HL-60 (cell line): ENCODE measurements at regions not wholly inside any gene's neighbourhood (a gene's known extent, or its start where the extent isn't known, plus 50 kb on each side); places are given as distances from the start of the nearest gene placed in this dataset.

ENCODE experiments used
- DNase-seq, 2 experiments: peaks; one replicate each; pipeline ENCODE4 v3.0.0-alpha.2; 2010 to 2020; ENCODE audit warnings: low read depth in 1 of 2, low spot score in 1 of 2
- H3K27ac ChIP-seq: fragments of 250-450 bp; sonication (Bioruptor Pico); replicated peaks from 2 replicates; pipeline ENCODE4 v1.5.1; 2020; ENCODE audit warnings: mild to moderate bottlenecking, moderate library complexity
- H3K27me3 ChIP-seq: fragments of 250-450 bp; sonication (Bioruptor Pico); 2 replicates; pipeline ENCODE4 v1.5.1; 2021; ENCODE audit warnings: mild to moderate bottlenecking, moderate library complexity; ENCODE audit not compliant: insufficient read depth, poor library complexity, severe bottlenecking
- H3K4me3 ChIP-seq: replicated peaks from 2 replicates; pipeline ENCODE4 v1.5.1; 2011; ENCODE audit warnings: mild to moderate bottlenecking, control low read depth, low read length; ENCODE audit not compliant: insufficient read depth
- CTCF ChIP-seq: IDR thresholded peaks from one replicate; pipeline ENCODE4 v1.5.1; 2011; ENCODE audit warnings: low read length, control low read depth, inconsistent platforms; ENCODE audit not compliant: insufficient read depth
- GABPA ChIP-seq: IDR thresholded peaks from 2 replicates; pipeline ENCODE4 v1.6.1; 2012; ENCODE audit warnings: low read depth
- POLR2AphosphoS5 ChIP-seq: IDR thresholded peaks from 2 replicates; pipeline ENCODE4 v1.6.1; 2012; ENCODE audit warnings: low read depth
- REST ChIP-seq: IDR thresholded peaks from 2 replicates; pipeline ENCODE4 v1.6.1; 2012; ENCODE audit warnings: low read depth; ENCODE audit not compliant: insufficient replicate concordance
- SPI1 ChIP-seq: IDR thresholded peaks from 2 replicates; pipeline ENCODE4 v1.6.1; 2012; ENCODE audit warnings: low read depth, mild to moderate bottlenecking, borderline replicate concordance

GRCh38 chr10:11683529-11684320 is 58.5 kb upstream of the ECHDC3 start:
- no peak for DNase-seq
- Histone ChIP-seq H3K27ac (no peak overlapping the region), H3K27me3 (no peaks in the 10 kb centered on the region), H3K4me3 (no peak overlapping the region)
- no peak for TF ChIP-seq POLR2AphosphoS5
- TF ChIP-seq CTCF: no peak
- TF ChIP-seq GABPA: no peak
- no peak for TF ChIP-seq REST
- TF ChIP-seq SPI1: no peak

DNA sequence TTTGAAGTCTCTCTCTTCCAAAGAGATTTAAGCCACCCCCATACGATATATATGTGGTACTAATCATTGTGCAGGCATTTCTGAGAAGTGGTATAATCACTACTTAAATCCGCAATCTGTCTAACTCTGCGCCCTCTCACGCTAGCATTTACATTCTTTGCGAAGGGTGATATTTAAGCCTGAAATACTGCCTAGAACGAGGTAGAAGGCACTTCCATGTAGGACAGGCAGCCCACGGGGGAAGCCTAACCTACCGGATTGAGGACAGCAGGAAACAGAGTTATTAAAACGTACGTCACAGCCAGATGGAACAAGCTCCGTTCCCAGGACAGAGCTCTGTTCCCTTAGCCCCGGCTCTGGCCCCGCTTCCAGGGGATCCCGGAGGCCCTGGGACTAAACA is 59.3 kb upstream of the ECHDC3 start:
- H3K4me3 ChIP-seq: no peak overlapping the region
- DNase-seq: no peak
- H3K27ac ChIP-seq: no peak overlapping the region
- no peaks in the 10 kb centered on the region for H3K27me3 ChIP-seq
- no peak for TF ChIP-seq CTCF
- TF ChIP-seq REST: no peak
- no peak for TF ChIP-seq SPI1
- TF ChIP-seq GABPA: no peak
- TF ChIP-seq POLR2AphosphoS5: no peak

DNA sequence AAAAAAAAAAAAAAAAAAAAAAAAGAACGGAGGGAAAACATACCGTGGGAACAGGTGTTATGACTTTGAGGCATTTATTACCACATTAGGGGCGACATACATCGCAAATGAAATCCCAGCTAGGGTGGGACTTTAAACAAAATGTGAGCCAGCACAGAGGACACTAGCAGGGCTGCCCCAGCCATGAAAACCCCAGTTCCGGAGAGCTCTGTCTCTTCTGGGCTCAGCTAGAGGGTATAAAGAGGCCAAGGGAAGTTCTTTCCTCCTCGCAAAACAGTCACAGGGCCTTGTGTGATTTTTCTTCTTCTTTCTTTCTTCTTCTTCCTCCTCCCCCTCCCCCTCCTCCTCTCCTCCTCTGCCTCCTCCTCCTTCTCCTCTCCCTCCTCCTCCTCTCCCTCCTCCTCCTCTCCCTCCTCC is 59.9 kb upstream of the ECHDC3 start:
- TF ChIP-seq SPI1: no peak
- no peak for TF ChIP-seq POLR2AphosphoS5
- no peak for TF ChIP-seq GABPA
- Histone ChIP-seq H3K27me3 (no peaks in the 10 kb centered on the region), H3K27ac (no peak overlapping the region), H3K4me3 (no peak overlapping the region)
- DNase-seq: no peak

DNA sequence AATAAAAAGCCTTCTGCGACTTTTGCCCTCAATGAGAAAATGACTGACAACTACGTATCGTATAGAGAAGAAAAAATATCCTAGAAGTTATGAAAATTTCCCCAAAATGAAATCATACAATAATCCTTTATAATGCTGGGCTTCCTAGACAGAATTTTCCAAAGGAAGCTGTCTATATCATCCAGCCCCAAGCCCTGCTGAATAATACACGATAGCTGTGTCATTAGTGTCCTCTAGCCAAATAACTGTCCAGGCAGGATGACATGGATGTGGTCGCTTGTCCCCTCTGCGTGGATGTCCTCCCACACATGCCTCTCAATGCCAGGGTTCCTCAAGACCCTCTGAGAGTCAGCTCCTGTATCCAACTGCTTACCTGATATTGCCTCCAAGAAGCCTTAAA is 61.7 kb upstream of the ECHDC3 start:
- no peak overlapping the region for H3K27ac ChIP-seq
- DNase-seq: no peak
- no peaks in the 10 kb centered on the region for H3K27me3 ChIP-seq

More for the DNA sequence above, 61.7 kb upstream of the ECHDC3 start:
- H3K4me3 ChIP-seq: no peak overlapping the region
- TF ChIP-seq GABPA: no peak
- TF ChIP-seq CTCF: no peak
- TF ChIP-seq POLR2AphosphoS5: no peak
